H1 (cell line): ENCODE measurements at regions not wholly inside any gene's neighbourhood (a gene's known extent, or its start where the extent isn't known, plus 50 kb on each side); places are given as distances from the start of the nearest gene placed in this dataset.

Source experiments
- CTCF ChIA-PET: fragments of 300-600 bp; sonication (Branson Sonifier 250); formaldehyde crosslinking; loops from one replicate; lab custom pipeline; 2021; ENCODE audit not compliant: partially characterized antibody; lab: Charles Lee
- POLR2A ChIA-PET: fragments of 300-600 bp; sonication (Branson Sonifier 250); formaldehyde crosslinking; loops from one replicate; lab custom pipeline; 2021; ENCODE audit warnings: inconsistent platforms; ENCODE audit not compliant: partially characterized antibody; lab: Charles Lee
- DNase-seq, 2 experiments: peaks; one replicate each; pipeline versions ENCODE4 v3.0.0 to v3.0.0-alpha.2; 2010 to 2022; ENCODE audit warnings: low spot score in 2 of 2, low read depth in 1 of 2, mixed read lengths in 1 of 2
- FAIRE-seq: peaks from 2 replicates; lab custom pipeline; 2011; peaks lifted over from hg19 to GRCh38; lab: Jason Lieb, UNC
- H2AFZ ChIP-seq: 2 replicates; pipeline ENCODE4 v1.8.1; 2012; ENCODE audit warnings: low read length, inconsistent platforms
- H2AK5ac ChIP-seq: 2 replicates; pipeline ENCODE4 v1.6.1; 2013; ENCODE audit warnings: low read depth, low read length
- H2BK120ac ChIP-seq: replicated peaks from 2 replicates; pipeline ENCODE3; 2013; ENCODE audit warnings: low read depth, low read length, inconsistent platforms
- H2BK12ac ChIP-seq: 2 replicates; pipeline ENCODE4 v1.6.1; 2013; ENCODE audit warnings: low read depth, low read length
- H2BK15ac ChIP-seq: 2 replicates; pipeline ENCODE4 v1.6.1; 2013; ENCODE audit warnings: low read length
- H2BK20ac ChIP-seq: 2 replicates; pipeline ENCODE4 v1.6.1; 2013; ENCODE audit warnings: low read length
- H2BK5ac ChIP-seq: 2 replicates; pipeline ENCODE4 v1.6.1; 2013; ENCODE audit warnings: low read depth, low read length
- H3K14ac ChIP-seq: 2 replicates; pipeline ENCODE4 v1.6.1; 2013; ENCODE audit warnings: inconsistent platforms; ENCODE audit not compliant: insufficient read length
- H3K18ac ChIP-seq: 2 replicates; pipeline ENCODE4 v1.6.1; 2013; ENCODE audit warnings: low read length; ENCODE audit errors: extremely low read depth
- H3K23ac ChIP-seq: 2 replicates; pipeline ENCODE4 v1.6.1; 2013; ENCODE audit warnings: inconsistent platforms; ENCODE audit not compliant: insufficient read length
- H3K23me2 ChIP-seq: 2 replicates; pipeline ENCODE4 v1.6.1; 2013; ENCODE audit warnings: low read depth, low read length
- H3K27ac ChIP-seq: 2 replicates; pipeline ENCODE4 v1.6.1; 2011; ENCODE audit warnings: low read depth, low read length, inconsistent platforms
- H3K27me3 ChIP-seq, 4 experiments: replicated peaks in 1 of 4; 1 replicate in 1 of 4; 2 replicates in 3 of 4; pipeline versions ENCODE4 v1.6.1 to v1.8.1; 2011 to 2013; ENCODE audit warnings: low read length in 3 of 4, mild to moderate bottlenecking in 3 of 4, inconsistent platforms in 2 of 4, mixed read lengths in 2 of 4, moderate library complexity in 1 of 4; ENCODE audit not compliant: control insufficient read depth in 3 of 4, insufficient read depth in 3 of 4; ENCODE audit errors: extremely low read depth in 1 of 4
- H3K36me3 ChIP-seq, 4 experiments: 2 replicates each; pipeline versions ENCODE4 v1.6.1 to v1.8.1; 2011 to 2013; ENCODE audit warnings: mild to moderate bottlenecking in 4 of 4, low read length in 3 of 4, moderate library complexity in 2 of 4, control low read depth in 1 of 4, inconsistent platforms in 1 of 4; ENCODE audit not compliant: insufficient read depth in 4 of 4, control insufficient read depth in 2 of 4
- H3K4ac ChIP-seq: replicated peaks from 2 replicates; pipeline ENCODE3; 2013; ENCODE audit warnings: low read length, low read depth, mixed read lengths, inconsistent platforms; ENCODE audit not compliant: insufficient read length
- H3K4me1 ChIP-seq, 4 experiments: replicated peaks in 1 of 4; 1 replicate in 1 of 4; 2 replicates in 3 of 4; pipeline versions ENCODE4 v1.6.1 to v1.8.1; 2011 to 2013; ENCODE audit warnings: low read length in 3 of 4, inconsistent platforms in 2 of 4, mixed read lengths in 1 of 4; ENCODE audit not compliant: insufficient read depth in 4 of 4, control insufficient read depth in 3 of 4
- H3K4me2 ChIP-seq, 2 experiments: 2 replicates each; pipeline versions ENCODE4 v1.6.1 to v1.8.1; 2011 to 2013; ENCODE audit warnings: low read depth in 2 of 2, low read length in 2 of 2, control low read depth in 1 of 2, inconsistent platforms in 1 of 2, mild to moderate bottlenecking in 1 of 2; ENCODE audit not compliant: insufficient read depth in 1 of 2
- H3K4me3 ChIP-seq, 4 experiments: fragments of 200-600, 300-600 bp in 1 of 4; sonication (generic), shearing (Covaris generic), sonication (Bioruptor Twin) in 1 of 4; 2 replicates each; pipeline versions ENCODE4 v1.5.1 to v1.8.1; 2011 to 2016; ENCODE audit warnings: low read length in 4 of 4, low read depth in 3 of 4, control low read depth in 2 of 4, inconsistent platforms in 2 of 4, mild to moderate bottlenecking in 2 of 4, mixed read lengths in 1 of 4, moderate library complexity in 1 of 4; ENCODE audit not compliant: insufficient read depth in 2 of 4; ENCODE audit errors: extremely low read depth in 1 of 4
- H3K56ac ChIP-seq: replicated peaks from 2 replicates; pipeline ENCODE3; 2013; ENCODE audit warnings: low read depth, mild to moderate bottlenecking, mixed read lengths, low read length, inconsistent platforms; ENCODE audit not compliant: insufficient read length
- H3K79me1 ChIP-seq: 2 replicates; pipeline ENCODE4 v1.6.1; 2013; ENCODE audit warnings: low read depth, low read length, control low read depth
- H3K79me2 ChIP-seq, 2 experiments: 2 replicates each; pipeline versions ENCODE4 v1.6.1 to v1.8.1; 2012 to 2013; ENCODE audit warnings: low read length in 2 of 2, mild to moderate bottlenecking in 2 of 2, inconsistent platforms in 1 of 2; ENCODE audit not compliant: insufficient read depth in 2 of 2, control insufficient read depth in 1 of 2
- H3K9ac ChIP-seq, 4 experiments: replicated peaks in 1 of 4; 1 replicate in 1 of 4; 2 replicates in 3 of 4; pipeline versions ENCODE4 v1.6.1 to v1.8.1; 2011 to 2013; ENCODE audit warnings: low read depth in 3 of 4, low read length in 3 of 4, control low read depth in 2 of 4, mild to moderate bottlenecking in 2 of 4, moderate library complexity in 2 of 4, inconsistent platforms in 1 of 4; ENCODE audit errors: extremely low read depth in 1 of 4
- H3K9me3 ChIP-seq, 2 experiments: 2 replicates each; pipeline versions ENCODE4 v1.6.1 to v1.8.1; 2012 to 2013; ENCODE audit warnings: mild to moderate bottlenecking in 2 of 2, moderate library complexity in 2 of 2, control low read depth in 1 of 2, inconsistent platforms in 1 of 2, low read depth in 1 of 2, low read length in 1 of 2, mixed read lengths in 1 of 2; ENCODE audit not compliant: insufficient read depth in 2 of 2
- H4K20me1 ChIP-seq, 2 experiments: replicated peaks in 1 of 2; 2 replicates each; pipeline versions ENCODE3 to v1.8.1; 2011 to 2013; ENCODE audit warnings: inconsistent platforms in 2 of 2, low read length in 2 of 2, mild to moderate bottlenecking in 1 of 2; ENCODE audit not compliant: insufficient read depth in 2 of 2, control insufficient read depth in 1 of 2
- H4K5ac ChIP-seq: 2 replicates; pipeline ENCODE4 v1.6.1; 2013; ENCODE audit warnings: low read length, low read depth, mixed read lengths, inconsistent platforms; ENCODE audit not compliant: insufficient read length
- H4K8ac ChIP-seq: 2 replicates; pipeline ENCODE4 v1.8.0; 2013; ENCODE audit warnings: mild to moderate bottlenecking, moderate library complexity, low read length, inconsistent platforms; ENCODE audit not compliant: insufficient read depth; ENCODE audit errors: extremely low read depth
- H4K91ac ChIP-seq: replicated peaks from 2 replicates; pipeline ENCODE3; 2013; ENCODE audit warnings: low read length, mixed read lengths, inconsistent platforms; ENCODE audit not compliant: insufficient read length
- ASH2L ChIP-seq: fragments of 200-600, 300-600 bp; sonication (generic); IDR thresholded peaks from one replicate; pipeline ENCODE4 v1.7.1; 2017; ENCODE audit warnings: low read length
- CREB1 ChIP-seq: IDR thresholded peaks from 2 replicates; pipeline ENCODE4 v1.6.1; 2012; ENCODE audit warnings: inconsistent platforms
- EZH2 ChIP-seq: fragments of 200-600 bp; sonication (generic); IDR thresholded peaks from 2 replicates; pipeline ENCODE4 v1.7.1; 2012; ENCODE audit warnings: low read depth, mild to moderate bottlenecking, moderate library complexity, low read length, inconsistent platforms; ENCODE audit not compliant: severe bottlenecking
- GABPA ChIP-seq: IDR thresholded peaks from 2 replicates; pipeline ENCODE4 v1.6.1; 2011; ENCODE audit warnings: mild to moderate bottlenecking, low read length, moderate library complexity, borderline replicate concordance; ENCODE audit not compliant: insufficient read depth
- KDM1A ChIP-seq: fragments of 200-600, 300-600 bp; sonication (generic); IDR thresholded peaks from 2 replicates; pipeline ENCODE4 v1.7.1; 2016; ENCODE audit warnings: mild to moderate bottlenecking, low read length, borderline replicate concordance
- KDM4A ChIP-seq: IDR thresholded peaks from one replicate; pipeline ENCODE4 v1.7.1; 2012; ENCODE audit warnings: low read depth, mild to moderate bottlenecking, moderate library complexity, low read length, inconsistent platforms; ENCODE audit not compliant: severe bottlenecking
- NANOG ChIP-seq: IDR thresholded peaks from 2 replicates; pipeline ENCODE4 v1.6.1; 2011; ENCODE audit warnings: low read length, low read depth, mild to moderate bottlenecking, inconsistent platforms; ENCODE audit not compliant: insufficient read depth, poor library complexity, severe bottlenecking
- RFX5 ChIP-seq: IDR thresholded peaks from 2 replicates; pipeline ENCODE4 v1.6.1; 2011; ENCODE audit warnings: low read depth, low read length, improper control_type of control experiment, borderline replicate concordance
- RXRA ChIP-seq: IDR thresholded peaks from 2 replicates; pipeline ENCODE4 v1.6.1; 2011; ENCODE audit warnings: low read depth, mild to moderate bottlenecking, low read length, moderate library complexity; ENCODE audit not compliant: insufficient read depth
- SIRT6 ChIP-seq: IDR thresholded peaks from one replicate; pipeline ENCODE4 v1.7.1; 2012; ENCODE audit warnings: low read length, inconsistent platforms
- SP2 ChIP-seq: IDR thresholded peaks from 2 replicates; pipeline ENCODE4 v1.6.1; 2012; ENCODE audit warnings: mild to moderate bottlenecking, low read length, inconsistent platforms
- SP4 ChIP-seq: IDR thresholded peaks from 2 replicates; pipeline ENCODE4 v1.6.1; 2012; ENCODE audit warnings: low read length, inconsistent platforms
- SRF ChIP-seq: IDR thresholded peaks from 2 replicates; pipeline ENCODE4 v1.6.1; 2011; ENCODE audit warnings: mild to moderate bottlenecking, low read depth, low read length, moderate library complexity
- TBP ChIP-seq: IDR thresholded peaks from 2 replicates; pipeline ENCODE4 v1.6.1; 2011; ENCODE audit warnings: low read depth, low read length, improper control_type of control experiment

- no peak overlapping the region for H2BK120ac ChIP-seq
- no peak overlapping the region for H3K14ac ChIP-seq
- no peak overlapping the region for H2BK5ac ChIP-seq
- no peak overlapping the region for H2AFZ ChIP-seq
- no peaks in the 10 kb centered on the region for H4K20me1 ChIP-seq
- no peak overlapping the region for H3K4me3 ChIP-seq
- H3K79me1 ChIP-seq: no peaks in the 10 kb centered on the region
- no peak overlapping the region for H2AK5ac ChIP-seq
- no peaks in the 10 kb centered on the region for H3K9me3 ChIP-seq
- H4K5ac ChIP-seq: no peak overlapping the region
- TF ChIP-seq NANOG (no peak), RFX5 (no peak), GABPA (no peak), TBP (no peak), SRF (no peak), ASH2L (no peak), CREB1 (no peak), KDM4A (no peak), EZH2 (no peak), SP2 (no peak), SP4 (no peak), KDM1A (no peak), SIRT6 (no peak), RXRA (no peak)
- DNase-seq: no peak
- H2BK12ac ChIP-seq: no peak overlapping the region
- H2BK20ac ChIP-seq: no peak overlapping the region
- no peak overlapping the region for H3K23ac ChIP-seq
- H3K4me1 ChIP-seq: no peaks in the 10 kb centered on the region
- no peaks in the 10 kb centered on the region for H3K79me2 ChIP-seq
- no peaks in the 10 kb centered on the region for H3K23me2 ChIP-seq
- no peak overlapping the region for H2BK15ac ChIP-seq
- ChIA-PET POLR2A (no interaction called here), CTCF (interaction anchor here (0.8 to 1.4 kb wide), 3 partner anchors 11 to 35 kb away, joined by 3 to 4 read pairs (median 3); no protein-coding TSS in a partner anchor)
- no peaks in the 10 kb centered on the region for H3K36me3 ChIP-seq
- H4K8ac ChIP-seq: no peak overlapping the region
- H3K27me3 ChIP-seq: no peaks in the 10 kb centered on the region
- no peak overlapping the region for H3K56ac ChIP-seq
- no peak overlapping the region for H3K9ac ChIP-seq
- no peak overlapping the region for H4K91ac ChIP-seq
- no peak for FAIRE-seq
- no peak overlapping the region for H3K18ac ChIP-seq
- H3K4me2 ChIP-seq: no peak overlapping the region
- H3K27ac ChIP-seq: no peak overlapping the region
- H3K4ac ChIP-seq: no peak overlapping the region
Measured at GRCh38 chr5:14066326-14066725, 76.8 kb upstream of the TRIO start.
